ENCODE measurements at regions not wholly inside any gene's neighbourhood (a gene's known extent, or its start where the extent isn't known, plus 50 kb on each side); places are given as distances from the start of the nearest gene placed in this dataset.

GRCh38 chr12:76153616-76154015, 69.1 kb upstream of the NAP1L1 start:
- intact Hi-C loops (cut with micrococcal nuclease), result no loop called here

GRCh38 chr12:76152181-76152807, 67.8 kb upstream of the NAP1L1 start:
- Mint-ChIP-seq H3K4me3 (ENCODE audit: unreplicated experiment) (no peak overlapping the region), H3K9me3 (ENCODE audit: unreplicated experiment) (no peaks in the 10 kb centered on the region), H3K27ac (ENCODE audit: low read depth, unreplicated experiment) (no peak overlapping the region), H3K27me3 (ENCODE audit: insufficient read depth, unreplicated experiment) (no peaks in the 10 kb centered on the region), H3K36me3 (ENCODE audit: insufficient read depth, unreplicated experiment) (no peaks in the 10 kb centered on the region), H3K4me1 (ENCODE audit: insufficient read depth, unreplicated experiment) (no peaks in the 10 kb centered on the region)
- no TSS peak for BruUV-seq (replicated peaks)
- no peak for TF ChIP-seq CTCF (IDR thresholded peaks at IDR 0.05; ENCODE audit: unreplicated experiment)
- intact Hi-C loops (cut with micrococcal nuclease), result no loop called here
- ChIA-PET CTCF (interaction anchor here (0.7 kb wide), 1 partner anchor 29 kb away, joined by 3 read pairs; no protein-coding TSS in a partner anchor), POLR2A (no interaction called here)
- DNase-seq (ENCODE audit: unreplicated experiment), result no peak

More at GRCh38 chr12:76153616-76154015, 69.1 kb upstream of the NAP1L1 start:
- peaks cover 3% of the 10 kb centered on the region for H3K4me1 Mint-ChIP-seq (ENCODE audit: insufficient read depth, unreplicated experiment)
- no TSS peak for BruUV-seq (replicated peaks)
- H3K9me3 Mint-ChIP-seq (ENCODE audit: unreplicated experiment), result no peaks in the 10 kb centered on the region
- no peak for TF ChIP-seq CTCF (IDR thresholded peaks at IDR 0.05; ENCODE audit: unreplicated experiment)
- H3K4me3 Mint-ChIP-seq (ENCODE audit: unreplicated experiment), result no peak overlapping the region
- no peaks in the 10 kb centered on the region for H3K27me3 Mint-ChIP-seq (ENCODE audit: insufficient read depth, unreplicated experiment)
- H3K36me3 Mint-ChIP-seq (ENCODE audit: insufficient read depth, unreplicated experiment), result no peaks in the 10 kb centered on the region
- ChIA-PET POLR2A (interaction anchor here (0.8 kb wide), 1 partner anchor 30 kb away, joined by 3 read pairs; no protein-coding TSS in a partner anchor), CTCF (interaction anchor here (0.9 to 1.0 kb wide), 2 partner anchors 54 to 84 kb away, joined by 3 read pairs; no protein-coding TSS in a partner anchor)
- DNase-seq (ENCODE audit: unreplicated experiment), result peak; percentile 4
- H3K27ac Mint-ChIP-seq (ENCODE audit: low read depth, unreplicated experiment), result no peak overlapping the region

- Mint-ChIP-seq H3K36me3 (ENCODE audit: insufficient read depth, unreplicated experiment) (no peaks in the 10 kb centered on the region), H3K9me3 (ENCODE audit: unreplicated experiment) (no peaks in the 10 kb centered on the region), H3K4me1 (ENCODE audit: insufficient read depth, unreplicated experiment) (peaks cover 8% of the 10 kb centered on the region), H3K27ac (ENCODE audit: low read depth, unreplicated experiment) (no peak overlapping the region), H3K4me3 (ENCODE audit: unreplicated experiment) (no peak overlapping the region), H3K27me3 (ENCODE audit: insufficient read depth, unreplicated experiment) (no peaks in the 10 kb centered on the region)
- peak; percentile 30 for DNase-seq (ENCODE audit: unreplicated experiment)
- ChIA-PET CTCF (interaction anchor here (0.7 kb wide), 1 partner anchor 34 kb away, joined by 3 read pairs; no protein-coding TSS in a partner anchor), POLR2A (interaction anchor here (1.0 to 1.2 kb wide), 2 partner anchors 9 to 76 kb away, joined by 3 to 4 read pairs; no protein-coding TSS in a partner anchor)
- intact Hi-C loops (cut with micrococcal nuclease), result loop anchor here (5.0 kb wide), 1 partner anchor 422 kb away; no protein-coding TSS in a partner anchor
- no peak for TF ChIP-seq CTCF (IDR thresholded peaks at IDR 0.05; ENCODE audit: unreplicated experiment)
- BruUV-seq (replicated peaks), result no TSS peak
Observed at GRCh38 chr12:76144245-76144549, 59.7 kb upstream of the NAP1L1 start.

- no peak for DNase-seq (ENCODE audit: unreplicated experiment)
- intact Hi-C loops (cut with micrococcal nuclease), result loop anchor here (5.0 kb wide), 1 partner anchor 421 kb away; no protein-coding TSS in a partner anchor
- H3K4me3 Mint-ChIP-seq (ENCODE audit: unreplicated experiment), result no peak overlapping the region
- no peaks in the 10 kb centered on the region for H3K9me3 Mint-ChIP-seq (ENCODE audit: unreplicated experiment)
- BruUV-seq (replicated peaks), result no TSS peak
- no peaks in the 10 kb centered on the region for H3K27me3 Mint-ChIP-seq (ENCODE audit: insufficient read depth, unreplicated experiment)
- no peak overlapping the region for H3K27ac Mint-ChIP-seq (ENCODE audit: low read depth, unreplicated experiment)
- ChIA-PET POLR2A (interaction anchor here (0.7 to 1.2 kb wide), 3 partner anchors 8 to 76 kb away, joined by 3 to 4 read pairs (median 3); no protein-coding TSS in a partner anchor), CTCF (interaction anchor here (0.7 kb wide), 2 partner anchors 34 kb away, joined by 3 read pairs; no protein-coding TSS in a partner anchor)
- H3K36me3 Mint-ChIP-seq (ENCODE audit: insufficient read depth, unreplicated experiment), result no peaks in the 10 kb centered on the region
- TF ChIP-seq CTCF (IDR thresholded peaks at IDR 0.05; ENCODE audit: unreplicated experiment), result no peak
- H3K4me1 Mint-ChIP-seq (ENCODE audit: insufficient read depth, unreplicated experiment), result peaks cover 8% of the 10 kb centered on the region
Observed at GRCh38 chr12:76143343-76144244, 59.1 kb upstream of the NAP1L1 start.

Measured in MCF 10A (cell line).